Spleen (tissue), 11 donors: ENCODE measurements at regions not wholly inside any gene's neighbourhood (a gene's known extent, or its start where the extent isn't known, plus 50 kb on each side); places are given as distances from the start of the nearest gene placed in this dataset.

Experiments used
- DNase-seq: peaks from one replicate; pipeline ENCODE4 v3.0.0-alpha.2; 2020
- H3K27ac ChIP-seq, 8 donors: fragments of 200-600 bp; sonication (generic) in 7 of 8; 1 replicate in 4 of 8; 2 replicates in 4 of 8; pipeline versions ENCODE4 v1.5.0 to v1.8.0; 2016 to 2021; ENCODE audit warnings: inconsistent platforms in 4 of 8, mild to moderate bottlenecking in 4 of 8, moderate library complexity in 1 of 8
- H3K27me3 ChIP-seq, 7 donors: fragments of 200-600 bp; sonication (generic) in 6 of 7; replicated peaks in 1 of 7; 1 replicate in 4 of 7; 2 replicates in 3 of 7; pipeline versions ENCODE4 v1.5.0 to v1.8.0; 2016 to 2021; ENCODE audit warnings: inconsistent platforms in 3 of 7, mild to moderate bottlenecking in 1 of 7
- H3K36me3 ChIP-seq, 6 donors: fragments of 200-600 bp; sonication (generic) in 5 of 6; 1 replicate in 4 of 6; 2 replicates in 2 of 6; pipeline versions ENCODE4 v1.5.0 to v1.8.0; 2016 to 2021; ENCODE audit warnings: inconsistent platforms in 2 of 6
- H3K4me1 ChIP-seq, 6 donors: fragments of 200-600 bp; sonication (generic) in 5 of 6; 1 replicate in 3 of 6; 2 replicates in 3 of 6; pipeline versions ENCODE4 v1.5.0 to v1.8.0; 2016 to 2021; ENCODE audit warnings: inconsistent platforms in 3 of 6
- H3K4me3 ChIP-seq, 8 donors: fragments of 200-600 bp; sonication (generic) in 7 of 8; 1 replicate in 4 of 8; 2 replicates in 4 of 8; pipeline versions ENCODE4 v1.5.0 to v1.8.0; 2016 to 2021; ENCODE audit warnings: inconsistent platforms in 4 of 8, mild to moderate bottlenecking in 4 of 8, moderate library complexity in 2 of 8
- H3K9me3 ChIP-seq, 8 donors: fragments of 200-600 bp; sonication (generic) in 7 of 8; 1 replicate in 4 of 8; 2 replicates in 4 of 8; pipeline versions ENCODE4 v1.5.0 to v1.8.0; 2016 to 2021; ENCODE audit warnings: inconsistent platforms in 4 of 8
- POLR2A ChIP-seq, 3 donors: fragments of 450-650 bp; IDR thresholded peaks; one replicate each; pipeline ENCODE4 v1.5.1; 2017; ENCODE audit warnings: antibody characterized with exemption in 3 of 3, mild to moderate bottlenecking in 1 of 3
- POLR2AphosphoS5 ChIP-seq, 3 donors: sonication (generic); formaldehyde crosslinking; IDR thresholded peaks; one replicate each; pipeline ENCODE4 v1.5.1; 2017; ENCODE audit warnings: antibody characterized with exemption in 3 of 3
- WGBS, 5 donors: extraction: QIAGEN DNeasy Blood & Tissue Kit in 3 of 5; methylation state at CpG; one replicate each; pipeline versions ENCODE4 v1.1.5 to v1.1.7; 2013 to 2018; 5-methylcytosine and 5-hydroxymethylcytosine counted together
- intact Hi-C: fragments of 100-400 bp; cut with DNase I; formaldehyde crosslinking; loops from one replicate; pipeline ENCODE4 v1.15.0; 2023; ENCODE audit warnings: low total_unique reads
- TF ChIP-seq, protein P1 (sequence below), 11 experiments: fragments of 200-600 bp in 7 of 11; fragments of 450-650 bp in 4 of 11; sonication (generic) in 4 of 11; IDR thresholded peaks in 8 of 11; conservative IDR thresholded peaks in 3 of 11; 1 replicate in 7 of 11; 2 replicates in 4 of 11; pipeline versions ENCODE4 v1.4.0 to v1.8.0; 2016 to 2021; ENCODE audit warnings: antibody characterized with exemption in 11 of 11, inconsistent platforms in 4 of 11, mild to moderate bottlenecking in 1 of 11
- donor health status: healthy with polysubstance abuse.
- donor health status: DM: no; HTN: no; CAD: no; lungs with moderate emphysema.
- donor health status: DM: no; HTN: no; CAD: no.
- donor health status: Bipolar disorder and iron deficiency.
- donor health status: healthy.
- donor health status: DM: no; HTN: no; CAD: no.
- donor health status: DM: yes; HTN: yes; CAD: no.

- Histone ChIP-seq H3K4me1 (no peaks in the 10 kb centered on the region), H3K4me3 (no peak overlapping the region), H3K27me3 (no peaks in the 10 kb centered on the region), H3K36me3 (no peaks in the 10 kb centered on the region), H3K27ac (no peak overlapping the region), H3K9me3 (peaks cover 0 to 9% (median 2%) of the 10 kb centered on the region in 8 donors)
- intact Hi-C loops = no loop called here
- WGBS, 5 donors = 88 to 100% (median 95%) methylated on average over 1 of the region's 1 CpG
- TF ChIP-seq POLR2AphosphoS5 (IDR thresholded peaks at IDR 0.05) (no peak), POLR2A (IDR thresholded peaks at IDR 0.05) (no peak)
- TF ChIP-seq, protein P1, sequence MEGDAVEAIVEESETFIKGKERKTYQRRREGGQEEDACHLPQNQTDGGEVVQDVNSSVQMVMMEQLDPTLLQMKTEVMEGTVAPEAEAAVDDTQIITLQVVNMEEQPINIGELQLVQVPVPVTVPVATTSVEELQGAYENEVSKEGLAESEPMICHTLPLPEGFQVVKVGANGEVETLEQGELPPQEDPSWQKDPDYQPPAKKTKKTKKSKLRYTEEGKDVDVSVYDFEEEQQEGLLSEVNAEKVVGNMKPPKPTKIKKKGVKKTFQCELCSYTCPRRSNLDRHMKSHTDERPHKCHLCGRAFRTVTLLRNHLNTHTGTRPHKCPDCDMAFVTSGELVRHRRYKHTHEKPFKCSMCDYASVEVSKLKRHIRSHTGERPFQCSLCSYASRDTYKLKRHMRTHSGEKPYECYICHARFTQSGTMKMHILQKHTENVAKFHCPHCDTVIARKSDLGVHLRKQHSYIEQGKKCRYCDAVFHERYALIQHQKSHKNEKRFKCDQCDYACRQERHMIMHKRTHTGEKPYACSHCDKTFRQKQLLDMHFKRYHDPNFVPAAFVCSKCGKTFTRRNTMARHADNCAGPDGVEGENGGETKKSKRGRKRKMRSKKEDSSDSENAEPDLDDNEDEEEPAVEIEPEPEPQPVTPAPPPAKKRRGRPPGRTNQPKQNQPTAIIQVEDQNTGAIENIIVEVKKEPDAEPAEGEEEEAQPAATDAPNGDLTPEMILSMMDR (IDR thresholded peaks at IDR 0.05 in 8 of 11, conservative IDR thresholded peaks at IDR 0.05 in 3 of 11) = no peak
- no peak for DNase-seq
These were observed 96.5 kb upstream of the AHI1 start for GRCh38 chr6:135594000-135594399.

DNA sequence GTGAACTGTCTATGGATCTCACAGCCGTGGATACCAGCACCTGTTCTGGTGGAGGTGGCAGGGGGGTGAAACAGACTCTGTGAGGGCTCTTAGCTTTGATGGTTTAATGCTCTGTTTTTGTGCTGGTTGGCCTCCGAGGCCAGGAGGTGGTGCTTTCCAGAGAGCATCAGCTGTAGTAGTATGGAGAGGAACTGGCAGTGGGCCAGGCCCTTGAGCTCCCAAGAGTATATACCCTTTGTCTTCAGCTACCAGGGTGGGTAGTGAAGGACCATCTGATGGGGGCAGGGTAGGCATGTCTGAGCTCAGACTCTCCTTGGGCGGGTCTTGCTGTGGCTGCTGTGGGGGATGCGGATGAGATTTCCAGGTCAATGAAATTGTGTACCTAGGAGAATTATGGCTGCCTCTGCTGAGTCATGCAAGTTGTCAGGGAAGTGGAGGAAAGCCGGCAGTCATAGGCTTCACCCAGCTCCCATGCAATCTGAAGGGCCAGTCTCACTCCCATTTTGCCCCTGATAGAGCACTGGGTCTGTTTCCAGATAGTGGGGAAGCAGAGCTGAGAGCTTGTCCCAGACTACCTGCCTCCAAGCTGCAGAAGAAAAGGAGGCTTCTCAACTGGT, 102.7 kb upstream of the AHI1 start:
- H3K27ac ChIP-seq = no peak overlapping the region
- intact Hi-C loops = no loop called here
- WGBS, 5 donors = 82 to 88% (median 84%) methylated on average over 5 of the region's 5 CpGs

GRCh38 chr6:135600931-135601330, 103.4 kb upstream of the AHI1 start:
- TF ChIP-seq, protein P1 (IDR thresholded peaks at IDR 0.05 in 8 of 11, conservative IDR thresholded peaks at IDR 0.05 in 3 of 11) = no peak
- TF ChIP-seq POLR2AphosphoS5 (IDR thresholded peaks at IDR 0.05) (no peak), POLR2A (IDR thresholded peaks at IDR 0.05) (no peak)
- no peaks in the 10 kb centered on the region for H3K4me1 ChIP-seq
- H3K36me3 ChIP-seq = no peaks in the 10 kb centered on the region
- H3K4me3 ChIP-seq = no peak overlapping the region
- H3K27ac ChIP-seq = no peak overlapping the region
- H3K9me3 ChIP-seq = peaks cover 0 to 10% (median 2%) of the 10 kb centered on the region in 8 donors
- 88 to 94% (median 89%) methylated on average over 4 of the region's 4 CpGs for WGBS, 5 donors
- intact Hi-C loops = no loop called here
- H3K27me3 ChIP-seq = no peaks in the 10 kb centered on the region
- DNase-seq = no peak

More for the DNA sequence above, 102.7 kb upstream of the AHI1 start:
- DNase-seq = no peak
- Histone ChIP-seq H3K4me1 (no peaks in the 10 kb centered on the region), H3K27me3 (no peaks in the 10 kb centered on the region), H3K4me3 (no peak overlapping the region), H3K9me3 (peaks cover 0 to 10% (median 2%) of the 10 kb centered on the region in 8 donors), H3K36me3 (no peaks in the 10 kb centered on the region)
- TF ChIP-seq, protein P1 (IDR thresholded peaks at IDR 0.05 in 8 of 11, conservative IDR thresholded peaks at IDR 0.05 in 3 of 11) = no peak
- no peak for TF ChIP-seq POLR2A (IDR thresholded peaks at IDR 0.05)
- TF ChIP-seq POLR2AphosphoS5 (IDR thresholded peaks at IDR 0.05) = no peak

DNA sequence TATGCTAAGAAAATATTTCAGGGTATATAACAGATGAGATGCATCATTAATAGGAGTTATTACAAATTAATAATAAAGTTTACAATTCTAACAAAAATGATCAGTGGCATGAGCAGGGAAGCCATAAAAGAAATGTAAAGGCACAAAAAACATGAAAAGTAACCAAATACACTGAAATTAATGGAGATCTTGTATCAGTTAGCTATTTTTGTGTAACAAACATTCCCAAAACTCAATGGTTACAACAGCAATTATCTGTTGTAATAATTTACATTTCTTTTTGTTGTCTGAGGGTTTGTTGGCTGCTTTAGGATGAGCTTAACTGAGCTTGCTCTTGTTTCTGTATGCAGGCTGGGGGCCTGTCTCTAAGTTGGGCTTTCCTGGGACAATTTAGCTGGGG, 104.3 kb upstream of the AHI1 start:
- peaks cover 0 to 10% (median 2%) of the 10 kb centered on the region in 8 donors for H3K9me3 ChIP-seq
- H3K27ac ChIP-seq = no peak overlapping the region
- intact Hi-C loops = no loop called here
- no peak overlapping the region for H3K4me3 ChIP-seq
- no peaks in the 10 kb centered on the region for H3K36me3 ChIP-seq
- no peak for TF ChIP-seq POLR2A (IDR thresholded peaks at IDR 0.05)
- TF ChIP-seq POLR2AphosphoS5 (IDR thresholded peaks at IDR 0.05) = no peak
- TF ChIP-seq, protein P1 (IDR thresholded peaks at IDR 0.05 in 8 of 11, conservative IDR thresholded peaks at IDR 0.05 in 3 of 11) = no peak
- H3K27me3 ChIP-seq = no peaks in the 10 kb centered on the region
- no peak for DNase-seq
- H3K4me1 ChIP-seq = no peaks in the 10 kb centered on the region
